Breast epithelium (tissue), 4 donors: ENCODE measurements at regions not wholly inside any gene's neighbourhood (a gene's known extent, or its start where the extent isn't known, plus 50 kb on each side); places are given as distances from the start of the nearest gene placed in this dataset.

Experiments used
- DNase-seq, 2 donors: peaks; one replicate each; pipeline ENCODE4 v3.0.0-alpha.2; 2019; ENCODE audit warnings: low spot score in 2 of 2
- H3K27ac ChIP-seq, 2 donors: fragments of 200-600 bp; sonication (generic) in 1 of 2; one replicate each; pipeline ENCODE4 v1.5.1; 2016 to 2019; ENCODE audit warnings: mild to moderate bottlenecking in 1 of 2
- H3K27me3 ChIP-seq, 2 donors: fragments of 200-600 bp; sonication (generic) in 1 of 2; one replicate each; pipeline versions ENCODE4 v1.5.1 to v1.6.0; 2017 to 2019; ENCODE audit warnings: control low read depth in 1 of 2, mild to moderate bottlenecking in 1 of 2
- H3K36me3 ChIP-seq: fragments of 200-600 bp; one replicate; pipeline ENCODE4 v1.5.1; 2019
- H3K4me1 ChIP-seq, 2 donors: fragments of 200-600 bp; sonication (generic); one replicate each; pipeline ENCODE4 v1.5.1; 2016 to 2019; ENCODE audit warnings: control low read depth in 1 of 2
- H3K4me3 ChIP-seq, 3 donors: fragments of 200-600 bp; sonication (generic); 1 replicate in 2 of 3; 2 replicates in 1 of 3; pipeline ENCODE4 v1.5.1; 2016 to 2019; ENCODE audit warnings: mild to moderate bottlenecking in 3 of 3, moderate library complexity in 2 of 3
- H3K9me3 ChIP-seq, 2 donors: fragments of 200-600 bp; sonication (generic) in 1 of 2; one replicate each; pipeline ENCODE4 v1.5.1; 2016 to 2019; ENCODE audit warnings: control low read depth in 1 of 2
- CTCF ChIP-seq, 3 donors: fragments of 450-650 bp; IDR thresholded peaks; one replicate each; pipeline ENCODE4 v1.5.1; 2016 to 2017; ENCODE audit warnings: antibody characterized with exemption in 3 of 3, mild to moderate bottlenecking in 3 of 3, moderate library complexity in 3 of 3
- POLR2A ChIP-seq: fragments of 450-650 bp; IDR thresholded peaks from one replicate; pipeline ENCODE4 v1.6.1; 2016; ENCODE audit warnings: antibody characterized with exemption, mild to moderate bottlenecking, moderate library complexity
- POLR2AphosphoS5 ChIP-seq, 3 donors: sonication (generic); formaldehyde crosslinking; IDR thresholded peaks; one replicate each; pipeline ENCODE4 v1.6.1; 2017; ENCODE audit warnings: antibody characterized with exemption in 3 of 3
- intact Hi-C: fragments of 100-400 bp; cut with DNase I; formaldehyde crosslinking; loops from one replicate; pipeline ENCODE4 v1.15.1; 2023; ENCODE audit warnings: low total_unique reads

GRCh38 chr2:180554330-180554729, 426.1 kb upstream of the UBE2E3 start:
- no peaks in the 10 kb centered on the region for H3K4me1 ChIP-seq
- no peaks in the 10 kb centered on the region for H3K9me3 ChIP-seq
- no peaks in the 10 kb centered on the region for H3K36me3 ChIP-seq
- no peak for TF ChIP-seq CTCF (IDR thresholded peaks at IDR 0.05)
- no peak for TF ChIP-seq POLR2A
- TF ChIP-seq POLR2AphosphoS5 (IDR thresholded peaks at IDR 0.05) = no peak
- H3K27ac ChIP-seq = no peak overlapping the region
- H3K4me3 ChIP-seq = no peak overlapping the region
- DNase-seq = no peak
- no peaks in the 10 kb centered on the region for H3K27me3 ChIP-seq
- intact Hi-C loops = no loop called here

- intact Hi-C loops = no loop called here
- Histone ChIP-seq H3K4me3 (no peak overlapping the region), H3K27ac (no peak overlapping the region), H3K4me1 (no peaks in the 10 kb centered on the region), H3K27me3 (no peaks in the 10 kb centered on the region), H3K36me3 (no peaks in the 10 kb centered on the region), H3K9me3 (no peaks in the 10 kb centered on the region)
- DNase-seq = no peak
- TF ChIP-seq CTCF (IDR thresholded peaks at IDR 0.05) (no peak), POLR2AphosphoS5 (IDR thresholded peaks at IDR 0.05) (no peak), POLR2A (no peak)
Observed at GRCh38 chr2:180553094-180553715, 427.2 kb upstream of the UBE2E3 start.

- Histone ChIP-seq H3K27ac (no peak overlapping the region), H3K9me3 (no peaks in the 10 kb centered on the region), H3K36me3 (no peaks in the 10 kb centered on the region), H3K4me1 (no peaks in the 10 kb centered on the region), H3K4me3 (no peak overlapping the region), H3K27me3 (no peaks in the 10 kb centered on the region)
- TF ChIP-seq POLR2A = no peak
- TF ChIP-seq CTCF (IDR thresholded peaks at IDR 0.05) = no peak
- TF ChIP-seq POLR2AphosphoS5 (IDR thresholded peaks at IDR 0.05) = no peak
- intact Hi-C loops = no loop called here
- DNase-seq = no peak
Observed at GRCh38 chr2:180542511-180542910, 437.9 kb upstream of the UBE2E3 start.

- Histone ChIP-seq H3K27ac (no peak overlapping the region), H3K4me3 (no peak overlapping the region), H3K36me3 (no peaks in the 10 kb centered on the region), H3K9me3 (no peaks in the 10 kb centered on the region), H3K4me1 (no peaks in the 10 kb centered on the region), H3K27me3 (no peaks in the 10 kb centered on the region)
- DNase-seq = no peak
- intact Hi-C loops = no loop called here
- TF ChIP-seq CTCF (IDR thresholded peaks at IDR 0.05) (no peak), POLR2A (no peak), POLR2AphosphoS5 (IDR thresholded peaks at IDR 0.05) (no peak)
Observed at GRCh38 chr2:180540761-180541160, 439.6 kb upstream of the UBE2E3 start.

- TF ChIP-seq POLR2AphosphoS5 (IDR thresholded peaks at IDR 0.05) = no peak
- TF ChIP-seq POLR2A = no peak
- TF ChIP-seq CTCF (IDR thresholded peaks at IDR 0.05) = no peak
- H3K4me3 ChIP-seq = no peak overlapping the region
Observed at GRCh38 chr2:180539541-180539940, 440.9 kb upstream of the UBE2E3 start.

More at GRCh38 chr2:180539541-180539940, 440.9 kb upstream of the UBE2E3 start:
- Histone ChIP-seq H3K27me3 (no peaks in the 10 kb centered on the region), H3K4me1 (no peaks in the 10 kb centered on the region), H3K27ac (no peak overlapping the region), H3K9me3 (no peaks in the 10 kb centered on the region), H3K36me3 (no peaks in the 10 kb centered on the region)
- no peak for DNase-seq
- intact Hi-C loops = no loop called here
